ENCODE measurements at regions not wholly inside any gene's neighbourhood (a gene's known extent, or its start where the extent isn't known, plus 50 kb on each side); places are given as distances from the start of the nearest gene placed in this dataset.
A peak's percentile ranks its signal among the peaks of the same experiment; 100 is the strongest.

DNA sequence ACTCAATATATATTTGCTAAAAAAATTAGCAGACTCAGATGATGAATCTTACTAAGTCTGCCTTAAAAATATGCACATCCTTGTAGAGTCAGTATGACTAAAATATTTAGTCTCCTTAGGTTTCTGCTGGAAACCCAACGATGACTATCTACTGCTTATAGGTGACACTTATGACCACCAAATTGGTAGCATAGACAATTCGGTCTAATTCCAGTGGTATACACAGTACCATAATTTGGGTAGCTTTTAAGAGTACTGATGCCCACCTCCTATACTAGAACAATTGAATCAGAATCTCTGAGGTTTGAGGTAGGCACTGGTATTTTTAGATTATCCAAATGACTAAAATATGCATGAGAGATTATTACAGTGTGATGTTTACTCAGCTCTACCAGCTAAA lies 740.8 kb upstream of the ZEB2 start:
- no peak overlapping the region for H3K4me2 ChIP-seq (ENCODE audit: low read length, poor library complexity, severe bottlenecking)
- no peak overlapping the region for H3K18ac ChIP-seq (ENCODE audit: low read depth in 1 of 2, low read length in 2 of 2)
- no peak overlapping the region for H3K9ac ChIP-seq (ENCODE audit: low read length)
- H3K4me3 ChIP-seq (ENCODE audit: insufficient read depth in 1 of 2, low read depth in 1 of 2, low read length in 2 of 2): no peak overlapping the region
- H2BK15ac ChIP-seq (ENCODE audit: low read depth, poor library complexity, severe bottlenecking): no peak overlapping the region
- no peak for DNase-seq
- H2BK12ac ChIP-seq (ENCODE audit: low read length in 2 of 2): no peak overlapping the region
- H4K8ac ChIP-seq (ENCODE audit: low read length): no peak overlapping the region
- H4K91ac ChIP-seq (ENCODE audit: low read length): no peak overlapping the region
- no peaks in the 10 kb centered on the region for H3K27me3 ChIP-seq (ENCODE audit: control insufficient read depth in 1 of 2, insufficient read depth in 1 of 2, low read length in 2 of 2)
- H2AFZ ChIP-seq (ENCODE audit: low read depth, low read length): no peak overlapping the region
- H3K4me1 ChIP-seq (ENCODE audit: control insufficient read depth, insufficient read depth, low read depth, low read length): no peaks in the 10 kb centered on the region
- H2BK120ac ChIP-seq (ENCODE audit: low read depth, low read length): no peak overlapping the region
- no peak overlapping the region for H3K4ac ChIP-seq (ENCODE audit: low read depth in 1 of 2, low read length in 2 of 2)
- no peaks in the 10 kb centered on the region for H3K36me3 ChIP-seq (ENCODE audit: control insufficient read depth in 1 of 2, insufficient read depth in 2 of 2, low read depth in 1 of 2, low read length in 2 of 2)
- H3K79me1 ChIP-seq (replicated peaks; ENCODE audit: low read length, poor library complexity, severe bottlenecking): no peaks in the 10 kb centered on the region
- no peaks in the 10 kb centered on the region for H3K9me3 ChIP-seq (ENCODE audit: control insufficient read depth, low read length)
- H3K27ac ChIP-seq (ENCODE audit: low read length, poor library complexity, severe bottlenecking): no peak overlapping the region
- 94% methylated on average over 2 of the region's 2 CpGs for WGBS
- no peak overlapping the region for H2BK5ac ChIP-seq (ENCODE audit: low read depth, low read length, poor library complexity, severe bottlenecking)
- no peak overlapping the region for H3K23ac ChIP-seq (ENCODE audit: low read length in 2 of 2)
- no peak overlapping the region for H3K14ac ChIP-seq (ENCODE audit: low read length in 2 of 2)
- no peak overlapping the region for H2AK5ac ChIP-seq (ENCODE audit: low read length, severe bottlenecking)

DNA sequence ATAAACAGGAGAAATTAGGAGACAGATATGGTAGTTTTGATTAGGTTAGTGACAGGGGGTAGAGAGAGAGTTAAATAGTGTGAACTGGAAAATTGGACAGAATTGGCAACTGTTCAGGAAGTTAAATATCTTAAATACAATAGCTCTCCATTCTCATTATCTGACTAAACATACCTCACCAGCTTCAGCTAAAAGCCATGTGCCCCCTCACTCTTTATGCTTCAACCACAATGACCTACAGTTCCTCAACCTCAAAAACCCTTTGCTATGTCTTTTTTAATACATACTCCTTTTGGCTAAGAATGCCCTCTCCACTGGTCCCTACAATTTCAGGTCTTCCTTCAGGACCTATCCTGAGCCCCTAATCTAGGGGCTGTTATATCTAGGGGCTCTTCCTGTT lies 740.2 kb upstream of the ZEB2 start:
- no peak overlapping the region for H2BK120ac ChIP-seq (ENCODE audit: low read depth, low read length)
- H3K27me3 ChIP-seq (ENCODE audit: control insufficient read depth in 1 of 2, insufficient read depth in 1 of 2, low read length in 2 of 2): no peaks in the 10 kb centered on the region
- no peak overlapping the region for H3K4me2 ChIP-seq (ENCODE audit: low read length, poor library complexity, severe bottlenecking)
- H2BK12ac ChIP-seq (ENCODE audit: low read length in 2 of 2): no peak overlapping the region
- no peak overlapping the region for H2AFZ ChIP-seq (ENCODE audit: low read depth, low read length)
- no peak overlapping the region for H3K4ac ChIP-seq (ENCODE audit: low read depth in 1 of 2, low read length in 2 of 2)
- H2AK5ac ChIP-seq (ENCODE audit: low read length, severe bottlenecking): no peak overlapping the region
- H3K18ac ChIP-seq (ENCODE audit: low read depth in 1 of 2, low read length in 2 of 2): no peak overlapping the region
- H3K4me3 ChIP-seq (ENCODE audit: insufficient read depth in 1 of 2, low read depth in 1 of 2, low read length in 2 of 2): no peak overlapping the region
- H3K14ac ChIP-seq (ENCODE audit: low read length in 2 of 2): no peak overlapping the region
- no peaks in the 10 kb centered on the region for H3K4me1 ChIP-seq (ENCODE audit: control insufficient read depth, insufficient read depth, low read depth, low read length)
- H3K79me1 ChIP-seq (replicated peaks; ENCODE audit: low read length, poor library complexity, severe bottlenecking): no peaks in the 10 kb centered on the region
- no peaks in the 10 kb centered on the region for H3K9me3 ChIP-seq (ENCODE audit: control insufficient read depth, low read length)
- H4K8ac ChIP-seq (ENCODE audit: low read length): no peak overlapping the region
- H3K23ac ChIP-seq (ENCODE audit: low read length in 2 of 2): no peak overlapping the region
- H3K27ac ChIP-seq (ENCODE audit: low read length, poor library complexity, severe bottlenecking): no peak overlapping the region
- no peak overlapping the region for H2BK15ac ChIP-seq (ENCODE audit: low read depth, poor library complexity, severe bottlenecking)
- no peak overlapping the region for H4K91ac ChIP-seq (ENCODE audit: low read length)
- no peaks in the 10 kb centered on the region for H3K36me3 ChIP-seq (ENCODE audit: control insufficient read depth in 1 of 2, insufficient read depth in 2 of 2, low read depth in 1 of 2, low read length in 2 of 2)
- DNase-seq: no peak
- no peak overlapping the region for H3K9ac ChIP-seq (ENCODE audit: low read length)
- H2BK5ac ChIP-seq (ENCODE audit: low read depth, low read length, poor library complexity, severe bottlenecking): no peak overlapping the region

DNA sequence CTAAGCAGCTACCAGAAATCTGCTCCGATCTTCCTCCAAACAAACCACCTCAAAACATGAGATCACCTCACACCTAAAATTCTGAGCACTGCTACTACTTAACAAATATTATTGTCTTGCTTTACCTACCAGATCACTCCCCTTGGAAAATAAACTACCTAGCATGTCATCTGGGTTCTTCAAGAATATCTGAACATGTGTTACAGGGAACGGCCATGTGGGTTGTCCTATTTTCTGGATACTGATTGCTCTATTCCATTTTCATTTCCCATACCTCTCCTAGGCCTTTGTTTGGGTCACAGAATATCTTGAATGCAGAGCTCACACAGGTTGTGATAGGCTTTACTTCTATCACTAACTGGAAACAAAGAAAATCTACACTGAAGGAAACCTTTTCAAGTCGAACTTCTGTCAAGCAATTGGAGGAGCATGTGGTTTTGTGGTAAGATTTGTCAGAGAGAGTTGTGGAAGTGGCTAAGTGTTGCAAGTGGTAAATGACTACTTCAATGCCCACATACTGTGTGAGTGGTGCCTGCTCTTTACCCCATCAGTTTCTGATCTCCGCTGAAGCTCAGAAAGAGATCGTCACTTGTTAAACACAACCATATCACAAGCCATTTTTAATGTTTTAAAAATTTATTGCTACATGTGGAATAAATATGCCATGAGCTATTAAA lies 739.1 kb upstream of the ZEB2 start:
- H4K8ac ChIP-seq (ENCODE audit: low read length): no peak overlapping the region
- no peak overlapping the region for H3K14ac ChIP-seq (ENCODE audit: low read length in 2 of 2)
- H3K4me3 ChIP-seq (ENCODE audit: insufficient read depth in 1 of 2, low read depth in 1 of 2, low read length in 2 of 2): no peak overlapping the region
- no peak overlapping the region for H3K27ac ChIP-seq (ENCODE audit: low read length, poor library complexity, severe bottlenecking)
- H3K36me3 ChIP-seq (ENCODE audit: control insufficient read depth in 1 of 2, insufficient read depth in 2 of 2, low read depth in 1 of 2, low read length in 2 of 2): no peaks in the 10 kb centered on the region
- no peak overlapping the region for H2BK5ac ChIP-seq (ENCODE audit: low read depth, low read length, poor library complexity, severe bottlenecking)
- WGBS: 84% methylated on average over 3 of the region's 5 CpGs
- H2AFZ ChIP-seq (ENCODE audit: low read depth, low read length): no peak overlapping the region
- H3K79me1 ChIP-seq (replicated peaks; ENCODE audit: low read length, poor library complexity, severe bottlenecking): no peaks in the 10 kb centered on the region
- H3K23ac ChIP-seq (ENCODE audit: low read length in 2 of 2): no peak overlapping the region
- no peak overlapping the region for H2AK5ac ChIP-seq (ENCODE audit: low read length, severe bottlenecking)
- no peak overlapping the region for H2BK15ac ChIP-seq (ENCODE audit: low read depth, poor library complexity, severe bottlenecking)
- H3K18ac ChIP-seq (ENCODE audit: low read depth in 1 of 2, low read length in 2 of 2): no peak overlapping the region
- H3K9me3 ChIP-seq (ENCODE audit: control insufficient read depth, low read length): no peaks in the 10 kb centered on the region
- peak; percentile 26 for DNase-seq
- H3K9ac ChIP-seq (ENCODE audit: low read length): no peak overlapping the region
- no peak overlapping the region for H2BK120ac ChIP-seq (ENCODE audit: low read depth, low read length)
- H4K91ac ChIP-seq (ENCODE audit: low read length): no peak overlapping the region
- H3K4me2 ChIP-seq (ENCODE audit: low read length, poor library complexity, severe bottlenecking): no peak overlapping the region
- no peak overlapping the region for H3K4ac ChIP-seq (ENCODE audit: low read depth in 1 of 2, low read length in 2 of 2)
- H3K27me3 ChIP-seq (ENCODE audit: control insufficient read depth in 1 of 2, insufficient read depth in 1 of 2, low read length in 2 of 2): no peaks in the 10 kb centered on the region
- no peaks in the 10 kb centered on the region for H3K4me1 ChIP-seq (ENCODE audit: control insufficient read depth, insufficient read depth, low read depth, low read length)
- no peak overlapping the region for H2BK12ac ChIP-seq (ENCODE audit: low read length in 2 of 2)

DNA sequence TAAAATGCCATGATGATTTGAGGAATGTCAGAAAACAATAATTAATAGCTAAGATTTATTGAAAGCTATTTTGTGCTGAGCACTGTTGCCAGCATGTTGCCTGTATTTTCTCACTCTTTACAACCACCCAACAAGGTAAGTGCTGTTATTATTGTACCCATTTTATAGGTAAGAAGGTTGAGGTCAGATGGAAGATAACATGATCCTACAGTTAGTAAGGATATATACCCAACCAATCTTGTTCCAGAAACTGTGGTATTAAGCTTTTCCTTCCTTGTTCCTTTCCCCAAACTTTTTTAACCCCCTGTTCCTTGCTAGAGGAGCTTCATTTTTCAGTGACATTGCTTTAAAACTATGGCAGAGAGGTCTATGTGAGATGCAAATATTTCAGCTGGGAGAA lies 738.0 kb upstream of the ZEB2 start:
- Histone ChIP-seq H2BK12ac (ENCODE audit: low read length in 2 of 2) (no peak overlapping the region), H2BK5ac (ENCODE audit: low read depth, low read length, poor library complexity, severe bottlenecking) (no peak overlapping the region), H3K36me3 (ENCODE audit: control insufficient read depth in 1 of 2, insufficient read depth in 2 of 2, low read depth in 1 of 2, low read length in 2 of 2) (no peaks in the 10 kb centered on the region), H4K8ac (ENCODE audit: low read length) (no peak overlapping the region), H3K9me3 (ENCODE audit: control insufficient read depth, low read length) (no peaks in the 10 kb centered on the region), H3K4ac (ENCODE audit: low read depth in 1 of 2, low read length in 2 of 2) (no peak overlapping the region), H3K27me3 (ENCODE audit: control insufficient read depth in 1 of 2, insufficient read depth in 1 of 2, low read length in 2 of 2) (no peaks in the 10 kb centered on the region), H3K18ac (ENCODE audit: low read depth in 1 of 2, low read length in 2 of 2) (peak overlapping the region in 1 of 2 experiments; percentile 9), H3K4me1 (ENCODE audit: control insufficient read depth, insufficient read depth, low read depth, low read length) (no peaks in the 10 kb centered on the region), H3K4me2 (ENCODE audit: low read length, poor library complexity, severe bottlenecking) (no peak overlapping the region), H2BK15ac (ENCODE audit: low read depth, poor library complexity, severe bottlenecking) (no peak overlapping the region), H2AFZ (ENCODE audit: low read depth, low read length) (no peak overlapping the region), H3K4me3 (ENCODE audit: insufficient read depth in 1 of 2, low read depth in 1 of 2, low read length in 2 of 2) (no peak overlapping the region), H2AK5ac (ENCODE audit: low read length, severe bottlenecking) (no peak overlapping the region), H2BK120ac (ENCODE audit: low read depth, low read length) (no peak overlapping the region), H3K9ac (ENCODE audit: low read length) (no peak overlapping the region), H3K27ac (ENCODE audit: low read length, poor library complexity, severe bottlenecking) (no peak overlapping the region), H3K79me1 (replicated peaks; ENCODE audit: low read length, poor library complexity, severe bottlenecking) (no peaks in the 10 kb centered on the region), H3K14ac (ENCODE audit: low read length in 2 of 2) (no peak overlapping the region), H4K91ac (ENCODE audit: low read length) (no peak overlapping the region), H3K23ac (ENCODE audit: low read length in 2 of 2) (no peak overlapping the region)
- no peak for DNase-seq
